HEK293T (cell line): ENCODE measurements at regions not wholly inside any gene's neighbourhood (a gene's known extent, or its start where the extent isn't known, plus 50 kb on each side); places are given as distances from the start of the nearest gene placed in this dataset.

Source experiments
- BHLHE40 ChIP-seq: fragments of 450-650 bp; IDR thresholded peaks from 2 replicates; pipeline ENCODE4 v1.6.1; 2016; ENCODE audit warnings: mild to moderate bottlenecking, moderate library complexity, borderline replicate concordance
- FOXA1 ChIP-seq: fragments of 450-650 bp; IDR thresholded peaks from 2 replicates; pipeline ENCODE4 v1.6.1; 2016; ENCODE audit warnings: mild to moderate bottlenecking
- FOXK2 ChIP-seq: fragments of 450-650 bp; IDR thresholded peaks from 2 replicates; pipeline ENCODE4 v1.6.1; 2016; ENCODE audit warnings: mild to moderate bottlenecking
- FOXM1 ChIP-seq: fragments of 450-650 bp; IDR thresholded peaks from 2 replicates; pipeline ENCODE4 v1.6.1; 2017; ENCODE audit warnings: mild to moderate bottlenecking, borderline replicate concordance
- SP1 ChIP-seq: fragments of 450-650 bp; IDR thresholded peaks from 2 replicates; pipeline ENCODE4 v1.6.1; 2017
- TARDBP ChIP-seq: fragments of 450-650 bp; IDR thresholded peaks from 2 replicates; pipeline ENCODE4 v1.6.1; 2016
- ZNF384 ChIP-seq: fragments of 450-650 bp; IDR thresholded peaks from 2 replicates; pipeline ENCODE4 v1.6.1; 2016

- TF ChIP-seq TARDBP (no peak), FOXK2 (no peak), ZNF384 (no peak), BHLHE40 (no peak), FOXM1 (no peak), FOXA1 (no peak), SP1 (no peak)
Measured at GRCh38 chr5:159780246-159780645, 136.0 kb upstream of the ADRA1B start.
